ENCODE measurements at regions not wholly inside any gene's neighbourhood (a gene's known extent, or its start where the extent isn't known, plus 50 kb on each side); places are given as distances from the start of the nearest gene placed in this dataset.

- Histone ChIP-seq H3K27me3 (ENCODE audit: control insufficient read depth, insufficient read depth, low read length) (no peaks in the 10 kb centered on the region; the same call in 1 of the 2 replicates), H3K4me3 (ENCODE audit: low read depth, low read length) (no peak overlapping the region), H3K36me3 (ENCODE audit: control insufficient read depth, insufficient read depth, low read length) (no peaks in the 10 kb centered on the region)
- DNase-seq (ENCODE audit: low read depth), result no peak
- ChIA-PET CTCF (interaction anchor here (1.2 kb wide), 1 partner anchor 9 kb away, joined by 4 read pairs; no protein-coding TSS in a partner anchor), POLR2A (no interaction called here)
- TF ChIP-seq, protein P1, sequence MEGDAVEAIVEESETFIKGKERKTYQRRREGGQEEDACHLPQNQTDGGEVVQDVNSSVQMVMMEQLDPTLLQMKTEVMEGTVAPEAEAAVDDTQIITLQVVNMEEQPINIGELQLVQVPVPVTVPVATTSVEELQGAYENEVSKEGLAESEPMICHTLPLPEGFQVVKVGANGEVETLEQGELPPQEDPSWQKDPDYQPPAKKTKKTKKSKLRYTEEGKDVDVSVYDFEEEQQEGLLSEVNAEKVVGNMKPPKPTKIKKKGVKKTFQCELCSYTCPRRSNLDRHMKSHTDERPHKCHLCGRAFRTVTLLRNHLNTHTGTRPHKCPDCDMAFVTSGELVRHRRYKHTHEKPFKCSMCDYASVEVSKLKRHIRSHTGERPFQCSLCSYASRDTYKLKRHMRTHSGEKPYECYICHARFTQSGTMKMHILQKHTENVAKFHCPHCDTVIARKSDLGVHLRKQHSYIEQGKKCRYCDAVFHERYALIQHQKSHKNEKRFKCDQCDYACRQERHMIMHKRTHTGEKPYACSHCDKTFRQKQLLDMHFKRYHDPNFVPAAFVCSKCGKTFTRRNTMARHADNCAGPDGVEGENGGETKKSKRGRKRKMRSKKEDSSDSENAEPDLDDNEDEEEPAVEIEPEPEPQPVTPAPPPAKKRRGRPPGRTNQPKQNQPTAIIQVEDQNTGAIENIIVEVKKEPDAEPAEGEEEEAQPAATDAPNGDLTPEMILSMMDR (IDR thresholded peaks at IDR 0.05; ENCODE audit: insufficient read depth, low read depth, low read length), result no peak
These were observed 55.4 kb upstream of the SLC10A7 start for GRCh38 chr4:146577111-146577510.

- Histone ChIP-seq H3K27me3 (ENCODE audit: control insufficient read depth, insufficient read depth, low read length) (no peaks in the 10 kb centered on the region; the same call in 1 of the 2 replicates), H3K36me3 (ENCODE audit: control insufficient read depth, insufficient read depth, low read length) (no peaks in the 10 kb centered on the region), H3K4me3 (ENCODE audit: low read depth, low read length) (no peak overlapping the region)
- CTCF ChIA-PET, result interaction anchor here (1.1 kb wide), 1 partner anchor 9 kb away, joined by 3 read pairs; no protein-coding TSS in a partner anchor
- POLR2A ChIA-PET, result no interaction called here
- TF ChIP-seq, protein P1 (IDR thresholded peaks at IDR 0.05; ENCODE audit: insufficient read depth, low read depth, low read length), result no peak
- no peak for DNase-seq (ENCODE audit: low read depth)
These were observed 55.8 kb upstream of the POU4F2 start for GRCh38 chr4:146582864-146583263.

- no peaks in the 10 kb centered on the region for H3K27me3 ChIP-seq (ENCODE audit: control insufficient read depth, insufficient read depth, low read length)
- H3K4me3 ChIP-seq (ENCODE audit: low read depth, low read length), result no peak overlapping the region
- CTCF ChIA-PET, result interaction anchor here (1.8 kb wide), 1 partner anchor 9 kb away, joined by 4 read pairs; no protein-coding TSS in a partner anchor
- POLR2A ChIA-PET, result interaction anchor here (0.6 kb wide), 1 partner anchor 811 kb away, joined by 11 read pairs; no protein-coding TSS in a partner anchor
- no peaks in the 10 kb centered on the region for H3K36me3 ChIP-seq (ENCODE audit: control insufficient read depth, insufficient read depth, low read length)
- TF ChIP-seq, protein P1 (IDR thresholded peaks at IDR 0.05; ENCODE audit: insufficient read depth, low read depth, low read length), result no peak
- peak; percentile 34 for DNase-seq (ENCODE audit: low read depth)
These were observed 52.8 kb upstream of the POU4F2 start for GRCh38 chr4:146585761-146586333.

Small RNA genes lying in the stretch of these regions (small RNA-seq; reads per million reads assigned to genes)
- 1.7 reads per million for gene RNU1-44P (ENCODE audit: insufficient read length, low read depth, low replicate concordance)
